Activated CD8-positive, alpha-beta memory T cell treated with anti-CD3 and anti-CD28 coated beads, Interleukin-2, amount 50 U/mL, for 1 hour (primary cell): ENCODE measurements at regions not wholly inside any gene's neighbourhood (a gene's known extent, or its start where the extent isn't known, plus 50 kb on each side); places are given as distances from the start of the nearest gene placed in this dataset.

Experiments
- DNase-seq: peaks from one replicate; pipeline ENCODE4 v3.0.0-alpha.2; 2020; ENCODE audit errors: extremely low read depth

DNA sequence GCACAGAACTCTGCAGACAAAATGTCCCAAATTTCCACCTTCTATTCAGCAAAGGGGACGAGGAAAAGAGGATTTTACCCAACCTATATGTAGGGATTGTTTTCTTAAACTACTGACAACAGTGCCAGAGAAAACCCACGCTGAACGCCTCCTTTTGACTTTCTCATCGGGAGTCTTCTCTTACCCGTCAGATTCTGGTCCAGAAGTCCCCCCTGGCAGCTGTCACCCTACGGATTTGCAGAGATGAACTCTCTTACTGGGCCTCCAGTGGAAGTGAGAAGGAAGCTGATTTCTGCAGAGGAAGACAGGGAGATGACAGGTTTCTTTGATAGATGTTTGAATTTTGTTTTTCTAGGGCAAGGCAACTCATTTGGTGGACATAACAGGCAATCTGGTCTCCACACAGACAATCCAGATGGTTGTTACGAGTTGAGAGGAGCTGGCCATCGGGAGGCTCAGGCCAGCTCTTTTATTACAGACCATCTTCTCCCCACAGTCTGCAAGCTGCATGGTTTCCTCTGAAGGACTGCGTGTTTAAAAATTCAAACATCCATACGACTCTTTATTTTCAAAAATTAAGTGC lies 804.3 kb downstream of the RNF144A start:
- DNase-seq, result no peak

GRCh38 chr2:7722212-7722910 lies 805.1 kb downstream of the RNF144A start:
- DNase-seq, result no peak

DNA sequence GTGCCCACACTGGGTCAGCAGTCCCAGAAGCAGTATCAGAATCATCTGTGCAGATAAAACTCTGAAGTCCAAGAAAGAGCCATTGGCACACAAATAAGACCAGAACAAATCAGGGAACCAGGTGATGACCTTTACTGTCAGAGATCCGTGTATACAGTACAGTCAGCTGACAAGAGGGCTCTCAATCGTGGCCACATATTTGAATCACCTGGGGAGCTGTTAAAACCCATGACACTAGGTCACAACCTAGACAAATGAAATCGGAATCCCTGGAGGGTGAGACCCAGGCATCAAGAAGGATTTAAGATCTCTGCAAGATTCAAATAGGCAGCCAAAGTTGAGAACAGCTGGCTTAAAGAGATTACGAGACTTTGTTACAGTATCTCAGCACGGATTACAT lies 807.1 kb downstream of the RNF144A start:
- no peak for DNase-seq

- DNase-seq, result no peak
Observed at GRCh38 chr2:7725171-7725849, 808.1 kb downstream of the RNF144A start.

DNA sequence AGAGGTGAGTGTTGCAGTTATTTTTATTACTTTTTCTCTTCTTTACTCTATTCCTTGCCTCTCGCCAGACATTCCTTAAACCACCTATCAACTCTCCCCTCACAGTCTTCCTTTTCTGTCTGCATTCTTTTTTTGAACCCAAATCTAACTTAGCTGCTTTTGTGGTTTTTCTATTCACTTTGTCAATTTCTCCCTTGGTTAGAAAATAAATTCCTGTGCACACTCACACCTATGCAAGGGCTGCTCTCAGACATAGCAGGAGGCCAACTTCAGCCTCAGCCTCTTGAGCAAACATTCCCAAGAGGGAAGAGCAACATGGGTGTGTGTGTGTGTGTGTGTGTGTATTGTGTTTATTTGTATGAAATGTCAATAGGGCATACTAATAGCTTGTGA lies 808.6 kb downstream of the RNF144A start:
- no peak for DNase-seq

DNA sequence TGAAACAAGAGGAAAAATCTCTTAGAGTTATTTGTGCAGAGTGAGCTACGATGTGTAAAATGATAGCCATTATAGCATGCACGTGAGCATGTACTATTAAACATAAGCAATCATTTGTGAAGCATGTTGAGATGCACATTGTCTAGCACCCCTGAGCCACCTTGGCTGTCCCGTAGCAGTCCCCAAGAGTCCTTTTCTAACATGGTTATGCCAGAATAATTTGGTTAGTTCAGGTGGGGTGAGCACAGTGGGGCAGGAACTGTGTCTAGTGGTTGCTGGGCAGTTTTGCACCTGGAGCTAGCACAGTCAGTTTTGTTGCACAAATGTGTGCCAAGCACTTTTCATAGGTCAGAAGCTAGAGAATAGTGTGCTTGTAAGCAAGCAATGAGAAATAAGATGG lies 809.8 kb downstream of the RNF144A start:
- no peak for DNase-seq

- DNase-seq, result no peak
Observed at GRCh38 chr2:7728388-7728787, 811.2 kb downstream of the RNF144A start.

- no peak for DNase-seq
Observed at GRCh38 chr2:7730449-7730848, 813.2 kb downstream of the RNF144A start.

GRCh38 chr2:7730990-7731389 lies 813.8 kb downstream of the RNF144A start:
- no peak for DNase-seq

- DNase-seq, result no peak
Observed at GRCh38 chr2:7732497-7732896, 815.3 kb downstream of the RNF144A start.

GRCh38 chr2:7736646-7737305 lies 819.6 kb downstream of the RNF144A start:
- DNase-seq, result no peak

DNA sequence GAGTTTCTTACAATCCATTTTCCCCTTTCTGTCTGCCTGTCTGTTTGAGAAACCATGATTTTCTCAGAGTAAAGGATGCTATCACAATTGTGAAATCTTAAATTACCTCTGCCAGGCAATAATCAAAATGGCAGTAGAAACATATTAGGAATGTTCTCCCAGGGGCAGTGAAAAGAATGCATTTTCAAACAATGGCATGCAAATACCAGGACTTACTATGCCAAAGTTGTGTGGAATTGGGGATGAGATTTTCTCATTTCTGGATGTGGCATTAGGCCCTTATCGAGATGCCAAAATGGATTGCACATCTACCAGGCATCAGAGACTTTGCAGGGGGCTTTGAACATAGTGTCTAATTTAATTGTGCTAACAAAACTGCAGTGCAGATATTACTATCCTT lies 821.4 kb downstream of the RNF144A start:
- no peak for DNase-seq

GRCh38 chr2:7740114-7740513 lies 822.9 kb downstream of the RNF144A start:
- no peak for DNase-seq

- no peak for DNase-seq
Observed at GRCh38 chr2:7742301-7742700, 825.1 kb downstream of the RNF144A start.

- no peak for DNase-seq
Observed at GRCh38 chr2:7744827-7745226, 827.6 kb downstream of the RNF144A start.

DNA sequence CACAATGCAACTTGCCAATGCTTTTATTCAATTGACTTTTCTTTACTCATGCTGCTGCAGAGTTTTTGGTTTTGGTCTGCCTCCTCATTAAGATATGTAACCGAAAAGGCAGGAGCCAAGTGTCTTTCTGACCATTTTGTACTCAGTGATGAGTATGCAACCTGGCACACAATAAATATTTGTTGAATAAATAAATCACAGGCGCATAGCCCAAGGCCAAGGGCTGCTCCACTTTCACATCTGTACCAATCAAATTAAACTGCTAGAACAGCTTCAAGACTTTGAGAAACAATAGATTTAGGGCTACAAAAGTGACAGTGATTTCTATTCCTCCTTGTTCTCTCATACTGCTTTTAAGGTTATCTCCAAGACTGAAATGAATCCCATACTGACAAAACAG lies 828.2 kb downstream of the RNF144A start:
- DNase-seq, result no peak

DNA sequence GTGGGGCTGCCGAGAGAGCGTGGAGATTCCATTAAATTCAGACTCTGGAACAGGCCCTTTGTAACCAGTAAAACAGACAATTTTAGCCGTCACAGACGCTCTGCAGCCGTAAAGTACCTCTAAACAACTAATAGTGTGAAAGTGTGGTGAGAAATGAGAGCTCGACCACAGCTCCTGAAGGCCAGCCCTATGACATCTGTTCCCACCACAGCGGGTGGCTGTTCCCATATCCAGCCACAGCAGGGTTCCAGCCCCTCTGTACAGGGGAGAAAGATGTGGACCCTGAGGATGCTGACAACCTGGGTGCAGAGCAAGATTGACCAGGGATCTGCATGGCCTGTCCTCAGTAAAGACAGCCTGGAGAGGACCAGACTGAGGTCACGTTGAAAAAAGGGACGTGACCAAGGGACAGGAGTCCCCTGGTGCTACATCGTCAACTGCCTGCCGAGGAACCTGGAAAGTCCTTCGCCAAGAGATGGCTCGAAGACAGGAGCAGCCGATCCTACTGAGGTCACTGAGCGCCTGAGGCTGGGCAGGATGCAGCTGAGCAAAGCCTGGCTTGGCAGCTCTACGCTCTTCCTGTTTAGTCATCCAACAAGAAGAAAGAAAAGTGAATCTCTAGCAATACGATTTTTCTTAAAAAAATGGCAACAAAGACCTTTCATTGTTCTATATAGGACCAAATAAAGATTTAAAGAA lies 831.7 kb downstream of the RNF144A start:
- no peak for DNase-seq

GRCh38 chr2:7749895-7750559 lies 832.8 kb downstream of the RNF144A start:
- no peak for DNase-seq

GRCh38 chr2:7752291-7752690 lies 835.1 kb downstream of the RNF144A start:
- DNase-seq, result no peak

DNA sequence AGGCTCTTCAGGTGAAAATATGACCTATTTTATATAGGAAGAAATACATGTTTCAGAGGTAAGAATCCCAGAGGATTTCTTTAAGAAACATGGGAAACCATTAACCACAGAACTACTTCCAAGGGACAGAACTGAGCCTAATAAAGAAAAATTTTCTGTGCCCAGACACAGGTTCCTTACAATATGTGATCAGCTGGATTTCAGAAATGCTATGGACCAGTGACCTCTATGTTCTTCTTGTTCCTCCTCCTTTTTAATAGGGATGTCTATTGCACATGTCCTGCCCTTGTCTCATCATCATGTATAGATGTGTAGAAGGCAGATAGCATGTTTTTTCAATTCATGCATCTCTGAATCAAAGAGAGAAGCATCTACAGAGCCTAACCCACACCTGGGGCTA lies 836.6 kb downstream of the RNF144A start:
- DNase-seq, result no peak

- no peak for DNase-seq
Observed at GRCh38 chr2:7755879-7756278, 838.7 kb downstream of the RNF144A start.
